Caco-2 (cell line): ENCODE measurements at regions not wholly inside any gene's neighbourhood (a gene's known extent, or its start where the extent isn't known, plus 50 kb on each side); places are given as distances from the start of the nearest gene placed in this dataset.
"Not testable (repeated sequence)": the region's sequence is repeated elsewhere in the genome, so short reads cannot be mapped to it uniquely, and the experiment has no call there.

Source experiments
- BruUV-seq: library from RNA; stranded (reverse); fragments of 400-500 nt; replicated peaks from 2 replicates; lab custom pipeline; 2021; lab: Mats Ljungman, UMichigan
- CTCF ChIA-PET: fragments of 300-600 bp; sonication (Branson Sonifier 250); formaldehyde crosslinking; loops from one replicate; lab custom pipeline; 2022; ENCODE audit warnings: antibody characterized with exemption; lab: Charles Lee
- POLR2A ChIA-PET: fragments of 300-600 bp; sonication (Branson Sonifier 250); formaldehyde crosslinking; loops from one replicate; lab custom pipeline; 2022; ENCODE audit warnings: antibody characterized with exemption; lab: Charles Lee
- DNase-seq, 2 experiments: peaks; one replicate each; pipeline versions ENCODE4 v3.0.0 to v3.0.0-alpha.2; 2020 to 2022
- H3K27me3 ChIP-seq: replicated peaks from 2 replicates; pipeline ENCODE4 v1.6.0; 2011; ENCODE audit warnings: low read length; ENCODE audit not compliant: control insufficient read depth, insufficient read depth
- H3K36me3 ChIP-seq: 2 replicates; pipeline ENCODE4 v1.5.1; 2011; ENCODE audit warnings: low read length; ENCODE audit not compliant: control insufficient read depth, insufficient read depth
- H3K4me1 ChIP-seq: fragments of 250-450 bp; sonication (Bioruptor Pico); 2 replicates; pipeline ENCODE4 v1.5.1; 2020; ENCODE audit warnings: mild to moderate bottlenecking
- H3K4me3 ChIP-seq: 2 replicates; pipeline ENCODE4 v1.5.1; 2011; ENCODE audit warnings: low read depth, mild to moderate bottlenecking, control low read depth, low read length
- H3K9me3 ChIP-seq: fragments of 250-450 bp; sonication (Bioruptor Pico); 2 replicates; pipeline ENCODE4 v1.5.1; 2020; ENCODE audit warnings: mild to moderate bottlenecking, moderate library complexity
- H3K27ac Mint-ChIP-seq: one replicate; pipeline ENCODE4 v1.8.0; 2022; ENCODE audit warnings: mixed read lengths; ENCODE audit not compliant: unreplicated experiment
- H3K27me3 Mint-ChIP-seq: one replicate; pipeline ENCODE4 v1.8.0; 2022; ENCODE audit warnings: mixed read lengths; ENCODE audit not compliant: insufficient read depth, unreplicated experiment
- H3K36me3 Mint-ChIP-seq: one replicate; pipeline ENCODE4 v1.8.0; 2022; ENCODE audit warnings: mild to moderate bottlenecking, mixed read lengths; ENCODE audit not compliant: insufficient read depth, unreplicated experiment
- H3K4me1 Mint-ChIP-seq: one replicate; pipeline ENCODE4 v1.8.0; 2022; ENCODE audit warnings: low read depth, mixed read lengths; ENCODE audit not compliant: unreplicated experiment
- H3K4me3 Mint-ChIP-seq: one replicate; pipeline ENCODE4 v1.8.0; 2022; ENCODE audit warnings: mild to moderate bottlenecking, moderate library complexity, mixed read lengths; ENCODE audit not compliant: unreplicated experiment
- H3K9me3 Mint-ChIP-seq: one replicate; pipeline ENCODE4 v1.8.0; 2022; ENCODE audit warnings: mixed read lengths; ENCODE audit not compliant: unreplicated experiment
- intact Hi-C: fragments of 100-400 bp; cut with micrococcal nuclease; formaldehyde crosslinking; loops from one replicate; pipeline ENCODE4 v1.10.0; 2022; ENCODE audit not compliant: unreplicated experiment
- TF ChIP-seq, protein P1 (sequence below), 2 experiments: fragments of 200-600 bp in 1 of 2; IDR thresholded peaks; 1 replicate in 1 of 2; 2 replicates in 1 of 2; pipeline versions ENCODE4 v1.5.1 to v1.8.0; 2011 to 2022; ENCODE audit warnings: antibody characterized with exemption in 1 of 2, control low read depth in 1 of 2, inconsistent platforms in 1 of 2, low read depth in 1 of 2, low read length in 1 of 2, mild to moderate bottlenecking in 1 of 2, moderate library complexity in 1 of 2; ENCODE audit not compliant: insufficient read depth in 1 of 2, severe bottlenecking in 1 of 2, unreplicated experiment in 1 of 2

DNA sequence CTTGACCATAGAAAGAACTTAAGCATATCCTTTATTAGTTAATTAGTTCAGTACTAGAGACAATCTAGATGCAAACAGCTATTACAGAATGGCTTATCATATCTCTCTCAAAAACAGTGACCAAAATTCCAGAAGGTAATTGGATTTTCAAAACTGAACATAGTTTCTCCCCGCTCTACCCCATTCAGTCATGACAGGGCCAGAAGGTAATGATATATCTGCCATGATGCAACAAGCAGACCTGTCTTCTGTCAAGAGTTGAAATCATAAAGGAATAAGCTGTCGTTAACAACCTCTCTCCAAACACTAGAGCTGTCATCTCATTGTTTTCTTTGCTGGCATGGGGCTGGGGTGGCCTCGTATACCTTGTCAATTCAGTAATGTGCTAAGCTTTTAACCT is 200.5 kb upstream of the POU5F2 start:
- intact Hi-C loops: no loop called here
- Histone ChIP-seq H3K4me1 (no peaks in the 10 kb centered on the region), H3K27me3 (no peaks in the 10 kb centered on the region), H3K36me3 (no peaks in the 10 kb centered on the region), H3K4me3 (no peak overlapping the region), H3K9me3 (no peaks in the 10 kb centered on the region)
- H3K27me3 Mint-ChIP-seq: no peaks in the 10 kb centered on the region
- H3K27ac Mint-ChIP-seq: no peak overlapping the region
- no peak for DNase-seq
- BruUV-seq: no TSS peak
- H3K9me3 Mint-ChIP-seq: no peaks in the 10 kb centered on the region
- POLR2A ChIA-PET: no interaction called here
- H3K4me3 Mint-ChIP-seq: no peak overlapping the region
- TF ChIP-seq, protein P1, sequence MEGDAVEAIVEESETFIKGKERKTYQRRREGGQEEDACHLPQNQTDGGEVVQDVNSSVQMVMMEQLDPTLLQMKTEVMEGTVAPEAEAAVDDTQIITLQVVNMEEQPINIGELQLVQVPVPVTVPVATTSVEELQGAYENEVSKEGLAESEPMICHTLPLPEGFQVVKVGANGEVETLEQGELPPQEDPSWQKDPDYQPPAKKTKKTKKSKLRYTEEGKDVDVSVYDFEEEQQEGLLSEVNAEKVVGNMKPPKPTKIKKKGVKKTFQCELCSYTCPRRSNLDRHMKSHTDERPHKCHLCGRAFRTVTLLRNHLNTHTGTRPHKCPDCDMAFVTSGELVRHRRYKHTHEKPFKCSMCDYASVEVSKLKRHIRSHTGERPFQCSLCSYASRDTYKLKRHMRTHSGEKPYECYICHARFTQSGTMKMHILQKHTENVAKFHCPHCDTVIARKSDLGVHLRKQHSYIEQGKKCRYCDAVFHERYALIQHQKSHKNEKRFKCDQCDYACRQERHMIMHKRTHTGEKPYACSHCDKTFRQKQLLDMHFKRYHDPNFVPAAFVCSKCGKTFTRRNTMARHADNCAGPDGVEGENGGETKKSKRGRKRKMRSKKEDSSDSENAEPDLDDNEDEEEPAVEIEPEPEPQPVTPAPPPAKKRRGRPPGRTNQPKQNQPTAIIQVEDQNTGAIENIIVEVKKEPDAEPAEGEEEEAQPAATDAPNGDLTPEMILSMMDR (IDR thresholded peaks at IDR 0.05; ENCODE audit: insufficient read depth in 1 of 2, low read depth in 1 of 2, low read length in 1 of 2, severe bottlenecking in 1 of 2, unreplicated experiment in 1 of 2): no peak
- no peaks in the 10 kb centered on the region for H3K4me1 Mint-ChIP-seq
- CTCF ChIA-PET: no interaction called here
- no peaks in the 10 kb centered on the region for H3K36me3 Mint-ChIP-seq

DNA sequence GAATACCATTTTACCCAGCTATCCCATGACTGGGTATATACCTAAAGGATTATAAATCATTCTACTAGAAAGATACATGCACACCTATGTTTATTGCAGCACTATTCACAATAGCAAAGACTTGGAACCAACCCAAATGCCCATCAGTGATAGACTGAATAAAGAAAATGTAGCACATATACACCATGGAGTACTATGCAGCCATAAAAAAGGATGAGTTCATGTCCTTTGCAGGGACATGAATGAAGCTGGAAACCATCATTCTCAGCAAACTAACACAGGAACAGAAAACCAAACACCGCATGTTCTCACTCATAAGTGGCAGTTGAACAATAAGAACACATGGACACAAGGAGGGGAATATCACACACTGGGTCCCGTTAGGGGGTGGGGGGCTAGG is 191.9 kb upstream of the POU5F2 start:
- POLR2A ChIA-PET, H3K36me3 ChIP-seq, H3K27me3 ChIP-seq, CTCF ChIA-PET, H3K9me3 ChIP-seq, H3K4me1 Mint-ChIP-seq, H3K27ac Mint-ChIP-seq, intact Hi-C loops, H3K9me3 Mint-ChIP-seq, DNase-seq, H3K4me3 Mint-ChIP-seq, H3K36me3 Mint-ChIP-seq, H3K4me1 ChIP-seq, H3K27me3 Mint-ChIP-seq, H3K4me3 ChIP-seq, BruUV-seq: not testable (repeated sequence)

GRCh38 chr5:93930098-93930497 is 188.7 kb upstream of the POU5F2 start:
- CTCF ChIA-PET: no interaction called here
- Histone ChIP-seq H3K9me3 (no peaks in the 10 kb centered on the region), H3K27me3 (no peaks in the 10 kb centered on the region), H3K4me1 (no peaks in the 10 kb centered on the region), H3K36me3 (no peaks in the 10 kb centered on the region), H3K4me3 (no peak overlapping the region)
- POLR2A ChIA-PET: no interaction called here
- Mint-ChIP-seq H3K27me3 (no peaks in the 10 kb centered on the region), H3K36me3 (no peaks in the 10 kb centered on the region), H3K9me3 (no peaks in the 10 kb centered on the region), H3K4me3 (no peak overlapping the region), H3K4me1 (no peaks in the 10 kb centered on the region), H3K27ac (no peak overlapping the region)
- no TSS peak for BruUV-seq
- intact Hi-C loops: no loop called here
- TF ChIP-seq, protein P1 (IDR thresholded peaks at IDR 0.05; ENCODE audit: insufficient read depth in 1 of 2, low read depth in 1 of 2, low read length in 1 of 2, severe bottlenecking in 1 of 2, unreplicated experiment in 1 of 2): no peak
- DNase-seq: no peak

GRCh38 chr5:93929131-93929530 is 187.7 kb upstream of the POU5F2 start:
- ChIA-PET POLR2A (no interaction called here), CTCF (no interaction called here)
- H3K4me1 ChIP-seq: no peaks in the 10 kb centered on the region
- H3K36me3 ChIP-seq: no peaks in the 10 kb centered on the region
- H3K4me1 Mint-ChIP-seq: no peaks in the 10 kb centered on the region
- no peaks in the 10 kb centered on the region for H3K36me3 Mint-ChIP-seq
- intact Hi-C loops: no loop called here
- H3K4me3 ChIP-seq: no peak overlapping the region
- H3K9me3 Mint-ChIP-seq: no peaks in the 10 kb centered on the region
- H3K27me3 Mint-ChIP-seq: no peaks in the 10 kb centered on the region
- H3K4me3 Mint-ChIP-seq: no peak overlapping the region
- no peak for DNase-seq
- no peaks in the 10 kb centered on the region for H3K9me3 ChIP-seq
- BruUV-seq: no TSS peak
- TF ChIP-seq, protein P1 (IDR thresholded peaks at IDR 0.05; ENCODE audit: insufficient read depth in 1 of 2, low read depth in 1 of 2, low read length in 1 of 2, severe bottlenecking in 1 of 2, unreplicated experiment in 1 of 2): no peak
- H3K27me3 ChIP-seq: no peaks in the 10 kb centered on the region
- H3K27ac Mint-ChIP-seq: no peak overlapping the region
